Motor neuron (in vitro differentiated cells): ENCODE measurements at regions not wholly inside any gene's neighbourhood (a gene's known extent, or its start where the extent isn't known, plus 50 kb on each side); places are given as distances from the start of the nearest gene placed in this dataset.

Experiments used
- ATAC-seq, 8 experiments: fragments of 200-7000 bp; cut with Tn5 transposase; replicated peaks in 6 of 8; 2 replicates each; pipeline ENCODE4 v1.8.0; 2021; ENCODE audit warnings: mild to moderate bottlenecking in 8 of 8, moderate library complexity in 8 of 8
- H3K27ac ChIP-seq, 2 donors: fragments of 250-450 bp; sonication (Bioruptor Pico); 2 replicates each; pipeline ENCODE4 v1.9.0; 2021; ENCODE audit warnings: antibody characterized with exemption in 2 of 2, mild to moderate bottlenecking in 2 of 2, moderate library complexity in 1 of 2
- H3K4me1 ChIP-seq, 2 donors: fragments of 250-450 bp; sonication (Bioruptor Pico); replicated peaks in 1 of 2; 2 replicates each; pipeline ENCODE4 v1.6.1; 2021; ENCODE audit warnings: antibody characterized with exemption in 2 of 2, mild to moderate bottlenecking in 2 of 2, moderate library complexity in 1 of 2
- H3K4me3 ChIP-seq, 5 donors: fragments of 250-450 bp; sonication (Bioruptor Pico); 2 replicates each; pipeline ENCODE4 v1.9.0; 2021; ENCODE audit warnings: antibody characterized with exemption in 5 of 5, mild to moderate bottlenecking in 5 of 5, moderate library complexity in 4 of 5
- WGBS, 10 experiments: fragments of 450-650 bp; shearing (Covaris generic); methylation state at CpG; one replicate each; pipeline ENCODE4 v1.0.0; 2022; 5-methylcytosine and 5-hydroxymethylcytosine counted together
- in situ Hi-C, 9 experiments: fragments of 400-800 bp; cut with MboI; loops; one replicate each; pipeline ENCODE4 v1.15.0; 2021; ENCODE audit warnings: low sequenced_read_pairs in 9 of 9, low pct_unique_long_range_greater_than_20kb in 2 of 9; ENCODE audit not compliant: unreplicated experiment in 9 of 9

DNA sequence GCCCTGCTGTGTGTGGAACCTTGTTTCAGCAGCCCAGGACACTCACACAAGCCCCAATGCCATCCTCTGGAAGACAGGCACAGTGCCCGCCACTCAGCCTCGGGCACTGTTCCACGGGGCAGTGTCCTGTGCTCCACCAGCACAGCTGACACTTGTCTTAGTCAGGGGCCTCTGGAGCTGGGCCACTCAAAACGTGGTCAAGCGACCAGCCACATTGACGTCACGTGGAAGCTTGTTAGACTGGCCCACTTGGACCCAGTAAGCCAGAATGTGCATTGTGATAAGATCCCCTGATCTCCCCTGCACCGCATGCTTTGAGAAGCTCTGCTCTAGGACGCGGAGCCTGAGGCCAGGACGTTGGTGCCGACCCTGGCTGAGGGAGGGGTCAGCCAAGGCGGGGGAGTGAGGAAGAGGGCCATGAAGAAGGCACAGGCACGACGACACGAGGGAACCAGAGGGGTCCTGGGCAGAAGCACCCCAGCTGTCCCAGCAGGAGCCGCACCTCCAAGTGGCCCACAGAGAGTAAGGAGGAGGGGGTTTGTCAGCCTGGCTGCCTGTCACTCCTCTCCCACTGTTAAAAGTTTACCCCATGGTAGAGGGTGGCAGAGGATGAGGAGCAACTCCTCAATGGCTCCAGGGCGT lies 64.6 kb downstream of the LINC01488 start:
- WGBS, 10 experiments, result 60 to 83% (median 80%) methylated on average over 1 to 7 of the region's 18 CpGs; no CpG with 5 or more reads in 4 of the 10 experiments
- no peak for ATAC-seq
- no peak overlapping the region for H3K4me3 ChIP-seq
- no peaks in the 10 kb centered on the region for H3K4me1 ChIP-seq
- H3K27ac ChIP-seq, result no peak overlapping the region
- in situ Hi-C loops, result no loop called here

DNA sequence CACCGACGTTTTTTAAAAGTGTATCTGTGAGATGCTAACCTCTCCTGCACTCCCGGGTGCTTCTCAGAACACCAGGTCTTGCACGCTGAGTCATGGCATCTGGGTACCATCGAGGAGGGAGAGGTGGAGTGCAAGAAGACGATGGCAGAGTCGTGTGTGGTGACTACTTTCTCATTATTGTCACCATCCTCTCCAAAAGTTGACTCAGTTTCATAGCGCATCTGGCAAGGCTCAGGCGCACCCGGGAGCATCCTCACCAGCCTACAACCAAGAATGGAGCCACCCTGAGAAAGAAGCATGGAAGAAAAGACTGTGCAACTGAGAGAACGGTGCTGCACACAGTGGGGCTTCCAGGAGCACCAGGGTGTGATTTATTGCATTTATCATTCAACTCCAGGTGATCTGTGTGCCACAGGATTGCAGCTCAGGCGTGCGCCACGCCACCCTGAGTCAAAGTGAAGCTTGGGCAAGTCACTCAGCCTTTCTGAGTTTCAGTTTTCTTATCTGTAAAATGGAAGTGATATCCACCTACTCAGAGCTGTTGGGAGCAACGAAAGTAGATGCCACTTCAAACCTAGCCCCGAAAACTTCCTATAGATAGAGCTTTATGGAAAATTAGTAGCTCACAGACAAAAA lies 65.4 kb downstream of the LINC01488 start:
- 17 to 100% (median 84%) methylated on average over 2 to 15 of the region's 16 CpGs for WGBS, 10 experiments
- ATAC-seq, result no peak
- no peaks in the 10 kb centered on the region for H3K4me1 ChIP-seq
- H3K27ac ChIP-seq, result no peak overlapping the region
- in situ Hi-C loops, result no loop called here
- H3K4me3 ChIP-seq, result no peak overlapping the region

DNA sequence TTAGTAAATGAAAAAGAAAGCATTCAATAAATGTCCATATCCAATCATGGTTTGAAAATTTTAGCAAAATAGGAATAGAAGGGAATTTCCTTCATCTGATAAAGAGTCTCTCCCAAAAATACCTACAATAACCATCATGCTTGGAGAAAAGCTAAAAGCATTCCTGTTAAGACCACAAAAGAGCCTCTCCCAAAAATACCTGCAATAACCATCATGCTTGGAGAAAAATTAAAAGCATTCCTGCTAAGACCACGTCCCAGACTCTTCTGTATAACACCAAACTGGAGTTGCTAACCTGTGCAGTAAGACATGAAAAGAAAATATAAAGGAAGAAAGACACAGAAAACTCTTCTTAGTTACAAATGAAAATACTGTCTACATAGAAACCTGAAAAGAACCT lies 69.4 kb downstream of the LINC01488 start:
- ATAC-seq, result no peak
- WGBS, 10 experiments, result 9 to 89% (median 43%) methylated on average over 1 of the region's 1 CpG; no CpG with 5 or more reads in 1 of the 10 experiments
- H3K27ac ChIP-seq, result no peak overlapping the region
- no peaks in the 10 kb centered on the region for H3K4me1 ChIP-seq
- in situ Hi-C loops, result no loop called here
- no peak overlapping the region for H3K4me3 ChIP-seq

DNA sequence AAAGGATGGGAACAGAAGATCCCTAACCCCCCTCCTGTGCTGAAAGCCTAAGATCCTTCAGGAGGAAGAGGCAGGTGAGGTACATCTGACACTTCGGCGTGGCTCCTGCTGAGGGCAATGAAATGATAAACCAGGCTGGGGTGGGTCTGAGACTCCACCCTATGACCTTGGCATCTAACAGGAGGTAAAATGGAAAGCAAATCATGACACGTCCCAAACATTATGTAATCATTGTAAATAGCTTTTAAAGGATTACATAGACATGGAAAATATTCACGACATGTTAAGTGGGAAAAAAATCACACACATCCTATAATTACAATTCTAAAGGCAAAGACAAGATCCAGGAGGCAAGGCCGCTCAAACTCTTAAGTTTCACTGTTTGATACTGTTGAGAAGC lies 70.5 kb downstream of the LINC01488 start:
- Histone ChIP-seq H3K4me3 (no peak overlapping the region), H3K4me1 (no peaks in the 10 kb centered on the region), H3K27ac (no peak overlapping the region)
- 36 to 100% (median 90%) methylated on average over 1 to 5 of the region's 5 CpGs; no CpG with 5 or more reads in 2 of the 10 experiments for WGBS, 10 experiments
- in situ Hi-C loops, result no loop called here
- peak in 1 of 8 experiments; percentile 53 for ATAC-seq

DNA sequence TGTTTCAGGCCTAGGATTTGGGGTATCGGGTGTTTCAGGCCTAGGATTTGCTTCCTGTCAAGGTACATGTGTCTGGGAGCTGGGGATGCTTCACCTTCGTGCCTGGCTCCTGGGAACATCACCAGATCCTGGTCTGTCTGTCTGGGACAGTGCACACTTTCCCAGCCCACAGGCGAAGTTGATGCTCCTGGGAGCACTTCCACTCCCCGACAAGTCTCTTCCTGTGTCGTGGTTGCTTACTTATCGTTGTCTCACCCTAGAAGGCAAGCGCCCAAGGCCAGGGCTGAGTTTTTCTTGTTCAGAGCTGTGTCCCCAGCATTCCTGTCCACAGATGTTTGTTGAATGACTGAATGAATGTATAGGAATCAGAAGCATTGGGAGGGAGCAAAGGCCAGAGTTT lies 71.5 kb downstream of the LINC01488 start:
- WGBS, 10 experiments, result 80 to 100% (median 90%) methylated on average over 1 to 6 of the region's 7 CpGs; no CpG with 5 or more reads in 3 of the 10 experiments
- H3K4me3 ChIP-seq, result no peak overlapping the region
- ATAC-seq, result no peak
- in situ Hi-C loops, result no loop called here
- no peak overlapping the region for H3K27ac ChIP-seq
- no peaks in the 10 kb centered on the region for H3K4me1 ChIP-seq

DNA sequence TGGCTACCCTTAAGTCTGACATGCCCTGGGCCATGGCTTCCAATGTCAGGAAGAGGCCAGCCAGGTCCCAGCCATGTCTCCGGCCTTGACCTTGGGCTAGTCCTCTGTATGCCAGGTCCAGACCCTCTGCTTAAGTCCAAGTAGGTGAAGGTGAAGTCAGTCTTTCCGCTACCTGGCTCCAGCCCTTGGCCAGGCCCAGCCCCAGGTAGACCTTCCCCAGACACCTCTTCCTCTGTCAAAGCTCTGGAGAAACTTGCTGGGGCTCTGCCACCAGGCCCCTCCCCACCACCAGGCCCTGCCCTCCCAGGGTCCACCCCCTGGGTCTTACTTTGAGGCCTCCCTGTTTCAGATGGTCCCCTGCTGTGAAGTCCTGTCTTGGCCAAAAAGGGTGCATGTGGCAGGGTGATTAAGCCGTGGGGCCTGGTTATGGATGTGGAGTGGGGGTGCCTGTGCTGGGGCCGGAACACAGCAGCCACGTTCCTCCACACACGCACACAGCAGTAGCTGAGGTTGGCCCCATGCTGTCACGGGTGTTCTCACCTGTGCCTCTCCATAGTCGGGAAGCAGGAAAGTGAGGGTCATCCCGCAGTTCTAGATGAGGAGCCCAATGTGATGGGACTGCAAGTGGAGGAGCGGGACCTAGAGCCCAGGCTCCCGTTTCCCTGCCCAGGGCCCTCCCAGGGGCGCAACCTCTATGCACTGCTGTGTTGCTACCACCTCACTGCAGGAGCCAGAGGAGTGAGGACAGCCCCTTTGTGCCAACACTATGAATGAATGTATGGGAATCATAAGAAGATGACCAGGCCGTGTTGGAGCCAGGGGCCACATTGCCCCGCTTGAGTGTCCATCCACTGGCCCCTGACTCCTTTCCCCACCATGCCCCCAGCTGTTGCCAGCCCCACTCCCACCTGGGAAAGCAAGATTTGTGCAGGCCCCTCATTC lies 72.2 kb downstream of the LINC01488 start:
- in situ Hi-C loops, result no loop called here
- Histone ChIP-seq H3K4me1 (no peaks in the 10 kb centered on the region), H3K27ac (no peak overlapping the region), H3K4me3 (no peak overlapping the region)
- no peak for ATAC-seq
- 73 to 100% (median 98%) methylated on average over 1 to 10 of the region's 14 CpGs; no CpG with 5 or more reads in 5 of the 10 experiments for WGBS, 10 experiments

DNA sequence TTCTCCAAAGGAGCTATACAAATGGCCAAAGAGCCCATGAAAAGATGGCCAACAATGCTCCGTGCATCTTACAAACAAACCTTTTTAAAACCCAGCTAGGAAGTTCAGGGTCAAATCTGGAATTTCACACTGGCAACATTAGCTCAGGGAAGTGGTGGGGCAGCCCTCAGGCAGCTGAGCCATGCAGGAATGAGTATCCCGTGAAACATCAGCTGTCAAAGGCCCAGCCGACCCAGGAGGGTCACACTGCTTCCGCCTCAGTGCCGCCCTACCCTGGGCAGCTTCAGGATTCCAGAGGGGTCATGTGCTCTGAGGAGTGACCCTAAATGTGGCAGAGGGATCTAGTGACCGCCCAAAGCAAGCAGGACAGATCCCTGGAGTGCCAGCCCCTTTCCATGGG lies 73.4 kb downstream of the LINC01488 start:
- WGBS, 10 experiments, result 57 to 100% (median 73%) methylated on average over 1 to 3 of the region's 6 CpGs; no CpG with 5 or more reads in 4 of the 10 experiments
- in situ Hi-C loops, result no loop called here
- H3K4me1 ChIP-seq, result no peaks in the 10 kb centered on the region
- H3K4me3 ChIP-seq, result no peak overlapping the region
- H3K27ac ChIP-seq, result no peak overlapping the region
- no peak for ATAC-seq

DNA sequence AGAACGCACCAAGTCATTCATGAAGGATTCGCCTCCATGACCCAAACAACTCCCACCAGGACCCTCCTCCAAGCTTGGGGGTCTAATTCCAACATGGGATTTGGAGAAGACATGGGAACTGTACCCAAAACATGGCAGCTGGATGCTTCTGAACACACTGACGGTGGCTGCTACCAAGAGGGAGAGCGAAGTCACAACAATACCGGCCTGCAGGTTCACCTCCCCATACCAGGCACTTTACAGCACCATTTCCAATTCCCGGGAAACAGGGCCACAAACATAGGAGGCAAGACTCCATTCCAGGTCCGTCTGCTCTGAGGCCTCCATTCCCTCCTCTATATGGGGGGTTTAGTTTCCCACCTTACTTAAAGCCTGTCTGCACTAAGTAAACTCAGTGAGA lies 75.8 kb downstream of the LINC01488 start:
- in situ Hi-C loops, result no loop called here
- H3K27ac ChIP-seq, result no peak overlapping the region
- 75 to 100% (median 100%) methylated on average over 1 to 5 of the region's 7 CpGs; no CpG with 5 or more reads in 1 of the 10 experiments for WGBS, 10 experiments

DNA sequence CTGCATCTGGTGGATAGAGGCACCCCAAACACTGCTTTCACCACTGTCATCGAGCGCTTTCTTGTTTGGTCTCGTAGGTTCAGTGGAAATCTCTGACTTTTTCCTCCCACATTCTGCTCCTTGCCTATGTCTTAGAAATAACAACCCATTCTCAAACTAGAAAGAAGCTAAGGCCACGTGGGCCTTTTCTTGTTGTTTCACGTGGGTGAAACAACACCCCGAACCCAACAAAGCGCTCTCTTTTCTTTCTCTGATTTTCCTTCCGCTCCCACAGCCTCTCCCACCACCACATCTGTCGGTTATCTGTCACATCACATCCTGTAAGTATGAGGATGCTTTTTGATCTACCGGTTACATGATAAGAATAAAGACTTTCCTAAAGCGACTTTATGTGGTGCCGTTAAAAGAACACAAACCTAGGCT lies 77.1 kb downstream of the LINC01488 start:
- ATAC-seq, result no peak
- Histone ChIP-seq H3K4me3 (no peak overlapping the region), H3K4me1 (no peaks in the 10 kb centered on the region), H3K27ac (no peak overlapping the region)
- 58 to 100% (median 90%) methylated on average over 1 to 9 of the region's 12 CpGs; no CpG with 5 or more reads in 1 of the 10 experiments for WGBS, 10 experiments
- in situ Hi-C loops, result no loop called here

More for the DNA sequence above, 75.8 kb downstream of the LINC01488 start:
- H3K4me1 ChIP-seq, result no peaks in the 10 kb centered on the region
- ATAC-seq, result no peak
- H3K4me3 ChIP-seq, result no peak overlapping the region

DNA sequence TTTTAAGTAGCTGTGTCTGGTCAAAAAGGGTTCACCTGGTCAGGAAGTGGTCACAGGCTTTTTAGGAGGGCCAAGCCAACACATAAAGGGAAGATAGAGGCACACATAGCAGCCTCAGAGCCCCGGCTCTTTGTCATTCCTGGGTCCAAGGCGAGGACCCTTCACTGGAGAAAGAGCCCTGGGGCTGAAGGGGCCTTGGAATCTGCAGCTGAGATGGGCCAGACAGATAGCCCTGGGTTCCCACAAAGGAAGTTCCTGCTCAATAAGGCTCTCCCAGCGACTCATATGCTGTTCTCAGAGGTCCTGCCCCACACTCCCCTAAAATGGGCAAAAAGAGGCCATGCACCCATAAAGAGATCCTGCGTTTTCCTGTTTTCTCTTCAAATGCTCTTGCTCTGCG lies 77.7 kb downstream of the LINC01488 start:
- Histone ChIP-seq H3K4me1 (no peaks in the 10 kb centered on the region), H3K4me3 (no peak overlapping the region), H3K27ac (no peak overlapping the region)
- ATAC-seq, result no peak
- WGBS, 10 experiments, result 43 to 100% (median 84%) methylated on average over 1 to 5 of the region's 5 CpGs; no CpG with 5 or more reads in 2 of the 10 experiments
- in situ Hi-C loops, result no loop called here

DNA sequence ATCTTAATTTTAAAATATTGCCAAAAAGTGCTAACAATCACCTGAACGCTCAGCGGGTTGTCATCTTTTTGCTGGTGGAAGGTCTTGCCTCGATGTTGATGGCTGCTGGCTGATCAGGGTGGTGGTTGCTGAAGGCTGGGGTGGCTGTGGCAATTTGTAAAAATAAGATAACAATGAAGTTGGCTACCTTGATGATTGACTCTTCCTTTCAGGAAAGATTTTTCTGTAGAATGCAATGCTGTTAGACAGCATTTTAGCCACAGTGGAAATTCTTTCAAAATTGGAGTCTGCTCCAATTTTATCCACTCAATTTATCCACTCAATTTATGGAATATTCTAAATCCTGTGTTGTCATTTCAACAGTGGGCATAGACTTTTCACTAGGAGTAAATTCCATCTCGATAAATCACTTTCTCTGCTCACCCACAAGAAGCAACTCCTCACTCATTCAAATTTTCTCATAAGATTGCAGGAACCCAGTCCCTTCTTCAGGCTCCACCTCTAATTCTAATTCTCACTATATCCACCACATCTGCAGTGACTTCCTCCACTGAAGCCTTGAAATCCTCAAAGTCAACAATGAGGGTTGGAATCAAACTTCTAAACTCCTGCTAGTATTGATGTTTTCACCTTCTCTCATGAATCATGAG lies 78.8 kb downstream of the LINC01488 start:
- Histone ChIP-seq H3K27ac (no peak overlapping the region), H3K4me1 (no peaks in the 10 kb centered on the region), H3K4me3 (no peak overlapping the region)
- WGBS, 10 experiments, result 50 to 100% (median 90%) methylated on average over 1 to 4 of the region's 4 CpGs; no CpG with 5 or more reads in 3 of the 10 experiments
- in situ Hi-C loops, result no loop called here
- no peak for ATAC-seq

DNA sequence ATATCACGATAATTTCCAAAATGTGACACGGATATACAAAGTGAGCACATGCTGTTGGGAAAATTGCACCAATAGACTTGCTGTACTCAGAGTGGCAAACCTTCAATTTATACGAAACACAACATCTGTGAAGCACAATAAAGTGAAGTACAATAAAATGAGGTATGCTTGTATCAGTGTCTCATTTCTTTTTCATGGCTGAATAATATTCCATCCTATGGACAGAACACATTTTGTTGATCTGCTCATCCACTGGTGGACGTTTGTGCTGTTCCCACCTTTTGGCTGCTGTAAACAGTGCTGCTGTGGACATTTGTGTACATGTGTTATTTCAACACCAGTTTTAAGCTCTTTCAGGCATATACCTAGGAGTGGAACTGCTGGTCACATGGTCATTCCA lies 78.7 kb upstream of the CCND1 start:
- in situ Hi-C loops, result no loop called here
- 50 to 88% (median 78%) methylated on average over 1 to 4 of the region's 4 CpGs; no CpG with 5 or more reads in 1 of the 10 experiments for WGBS, 10 experiments
- H3K4me1 ChIP-seq, result no peaks in the 10 kb centered on the region
- no peak overlapping the region for H3K4me3 ChIP-seq
- ATAC-seq, result no peak
- H3K27ac ChIP-seq, result no peak overlapping the region
